NCI-H510A treated with DMSO at 0.1 percent for 48 hours (cell line): ENCODE measurements at regions not wholly inside any gene's neighbourhood (a gene's known extent, or its start where the extent isn't known, plus 50 kb on each side); places are given as distances from the start of the nearest gene placed in this dataset.

Source experiments
- DNase-seq: peaks from one replicate; lab custom pipeline; 2025; lab: John Stamatoyannopoulos, UW

GRCh38 chr9:23542438-23542837 is 283.6 kb downstream of the ELAVL2 start:
- DNase-seq, result no peak

GRCh38 chr9:23542927-23543326 is 283.1 kb downstream of the ELAVL2 start:
- DNase-seq, result no peak

- DNase-seq, result no peak
Observed at GRCh38 chr9:23543419-23543818, 282.6 kb downstream of the ELAVL2 start.

- DNase-seq, result no peak
Observed at GRCh38 chr9:23545728-23546127, 280.3 kb downstream of the ELAVL2 start.

GRCh38 chr9:23551311-23551721 is 274.7 kb downstream of the ELAVL2 start:
- DNase-seq, result no peak

- DNase-seq, result no peak
Observed at GRCh38 chr9:23551929-23552707, 273.9 kb downstream of the ELAVL2 start.

GRCh38 chr9:23552876-23553601 is 273.0 kb downstream of the ELAVL2 start:
- DNase-seq, result no peak

- DNase-seq, result no peak
Observed at GRCh38 chr9:23554686-23555085, 271.4 kb downstream of the ELAVL2 start.

GRCh38 chr9:23555851-23556250 is 270.2 kb downstream of the ELAVL2 start:
- no peak for DNase-seq

GRCh38 chr9:23556459-23556858 is 269.6 kb downstream of the ELAVL2 start:
- DNase-seq, result no peak

- DNase-seq, result no peak
Observed at GRCh38 chr9:23557689-23558088, 268.4 kb downstream of the ELAVL2 start.

GRCh38 chr9:23559522-23559921 is 266.5 kb downstream of the ELAVL2 start:
- no peak for DNase-seq

- DNase-seq, result no peak
Observed at GRCh38 chr9:23563517-23563916, 262.5 kb downstream of the ELAVL2 start.

- no peak for DNase-seq
Observed at GRCh38 chr9:23567516-23568165, 258.4 kb downstream of the ELAVL2 start.

- no peak for DNase-seq
Observed at GRCh38 chr9:23571414-23572104, 254.5 kb downstream of the ELAVL2 start.

GRCh38 chr9:23573800-23574199 is 252.2 kb downstream of the ELAVL2 start:
- DNase-seq, result no peak

- no peak for DNase-seq
Observed at GRCh38 chr9:23577611-23578010, 248.4 kb downstream of the ELAVL2 start.

- DNase-seq, result no peak
Observed at GRCh38 chr9:23581931-23582330, 244.1 kb downstream of the ELAVL2 start.

- DNase-seq, result no peak
Observed at GRCh38 chr9:23582836-23583235, 243.2 kb downstream of the ELAVL2 start.

GRCh38 chr9:23586906-23587305 is 239.1 kb downstream of the ELAVL2 start:
- no peak for DNase-seq

- DNase-seq, result no peak
Observed at GRCh38 chr9:23587433-23587832, 238.6 kb downstream of the ELAVL2 start.

GRCh38 chr9:23587903-23588302 is 238.1 kb downstream of the ELAVL2 start:
- no peak for DNase-seq
